SIG-M5 treated with dmso at 0.1 percent for 504 hours (cell line): ENCODE measurements at regions not wholly inside any gene's neighbourhood (a gene's known extent, or its start where the extent isn't known, plus 50 kb on each side); places are given as distances from the start of the nearest gene placed in this dataset.
"Not testable (repeated sequence)": the region's sequence is repeated elsewhere in the genome, so short reads cannot be mapped to it uniquely, and the experiment has no call there.

Source experiments
- DNase-seq: peaks from one replicate; lab custom pipeline; 2025; ENCODE audit not compliant: unreplicated experiment; lab: John Stamatoyannopoulos, UW

DNA sequence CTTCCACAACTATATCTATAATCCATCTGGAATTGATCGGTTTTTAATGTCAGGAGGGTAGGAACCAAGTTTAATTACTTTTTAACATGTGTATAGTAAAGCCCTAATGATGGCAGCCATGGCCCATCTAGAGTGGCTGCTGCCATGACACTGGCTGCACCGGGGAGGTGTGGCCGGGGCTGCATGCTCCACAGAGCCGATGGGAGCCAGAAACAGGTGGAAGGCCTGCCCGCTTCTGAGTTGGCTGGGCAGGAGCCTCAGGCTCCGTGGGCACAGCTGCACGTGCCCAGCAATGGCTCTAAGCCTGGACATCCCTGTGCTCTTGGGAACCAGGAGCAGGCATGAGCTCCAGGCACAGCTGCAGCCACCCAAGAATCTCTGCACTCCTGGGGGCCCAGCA, 73.0 kb downstream of the GBP6 start:
- no peak for DNase-seq

DNA sequence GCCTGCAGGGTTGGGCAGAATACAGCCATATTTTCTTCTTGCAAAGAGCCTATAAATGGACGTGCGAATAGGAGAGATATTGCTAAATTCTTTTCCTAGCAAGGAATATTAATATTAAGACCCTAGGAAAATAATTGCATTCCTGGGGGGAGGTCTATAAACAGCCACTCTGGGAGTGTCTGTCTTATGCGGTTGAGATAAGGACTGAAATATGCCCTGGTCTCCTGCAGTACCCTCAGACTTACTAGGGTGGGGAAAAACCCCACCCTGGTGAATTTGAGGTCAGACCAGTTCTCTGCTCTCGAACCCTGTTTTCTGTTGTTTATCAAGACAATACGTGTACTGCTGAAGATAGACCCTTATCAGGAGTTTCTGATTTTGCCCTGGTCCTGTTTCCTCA, 74.4 kb downstream of the GBP6 start:
- not testable (repeated sequence) for DNase-seq

DNA sequence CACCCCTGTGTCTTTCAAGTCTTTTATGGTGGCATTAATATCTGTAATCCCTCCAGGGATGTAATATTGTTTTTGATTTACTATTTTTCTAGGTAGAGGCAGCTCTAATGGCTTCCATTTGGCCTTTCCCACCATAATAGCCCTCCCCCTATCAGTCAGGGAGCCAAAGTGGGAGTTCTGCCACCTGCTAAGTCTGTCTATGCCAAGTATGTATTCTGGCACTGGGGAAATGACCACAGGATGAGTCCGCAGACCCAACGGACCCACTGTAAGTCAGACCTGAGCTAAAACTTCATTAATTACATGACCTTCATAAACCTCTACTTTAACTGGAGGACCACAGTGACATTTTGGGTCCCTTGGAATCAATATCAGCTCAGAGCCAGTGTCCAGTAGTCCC, 77.1 kb downstream of the GBP6 start:
- DNase-seq: no peak

DNA sequence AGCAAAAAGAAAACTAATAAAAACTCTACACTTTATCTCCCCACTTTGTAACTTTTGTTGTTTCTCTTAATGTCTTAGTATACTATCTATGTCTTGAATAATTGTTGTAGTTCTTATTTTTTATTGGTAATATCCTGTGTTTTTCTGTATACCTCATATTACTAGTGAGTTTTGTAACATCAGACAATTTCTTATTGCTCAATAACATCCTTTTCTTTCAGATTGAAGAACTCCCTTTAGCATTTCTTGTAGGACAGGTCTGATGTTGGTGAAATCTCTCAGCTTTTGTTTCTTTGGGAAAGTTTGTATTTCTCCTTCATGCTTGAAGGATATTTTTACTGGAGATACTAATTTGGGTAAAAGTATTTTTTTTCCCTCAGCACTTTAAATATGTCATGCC, 79.8 kb upstream of the LRRC8B start:
- no peak for DNase-seq

DNA sequence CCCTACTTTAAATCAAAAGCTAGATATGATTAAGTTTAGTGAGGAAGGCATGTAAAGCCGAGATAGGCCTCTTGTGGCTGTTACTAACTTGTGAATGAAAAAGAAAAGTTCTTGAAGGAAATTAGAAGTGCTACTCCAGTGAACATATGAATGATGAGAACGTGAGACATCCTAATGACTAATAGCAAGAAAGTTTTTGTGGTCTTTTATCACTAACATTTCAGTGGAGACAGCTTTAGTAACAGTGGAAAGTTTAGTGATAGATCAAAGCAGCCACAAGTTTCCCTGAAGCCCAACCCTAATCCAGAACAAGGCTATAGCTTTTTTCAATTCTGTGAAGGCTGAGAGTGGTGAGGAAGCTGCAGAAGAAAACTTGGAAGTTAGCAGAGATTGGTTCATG, 73.6 kb upstream of the LRRC8B start:
- no peak for DNase-seq

DNA sequence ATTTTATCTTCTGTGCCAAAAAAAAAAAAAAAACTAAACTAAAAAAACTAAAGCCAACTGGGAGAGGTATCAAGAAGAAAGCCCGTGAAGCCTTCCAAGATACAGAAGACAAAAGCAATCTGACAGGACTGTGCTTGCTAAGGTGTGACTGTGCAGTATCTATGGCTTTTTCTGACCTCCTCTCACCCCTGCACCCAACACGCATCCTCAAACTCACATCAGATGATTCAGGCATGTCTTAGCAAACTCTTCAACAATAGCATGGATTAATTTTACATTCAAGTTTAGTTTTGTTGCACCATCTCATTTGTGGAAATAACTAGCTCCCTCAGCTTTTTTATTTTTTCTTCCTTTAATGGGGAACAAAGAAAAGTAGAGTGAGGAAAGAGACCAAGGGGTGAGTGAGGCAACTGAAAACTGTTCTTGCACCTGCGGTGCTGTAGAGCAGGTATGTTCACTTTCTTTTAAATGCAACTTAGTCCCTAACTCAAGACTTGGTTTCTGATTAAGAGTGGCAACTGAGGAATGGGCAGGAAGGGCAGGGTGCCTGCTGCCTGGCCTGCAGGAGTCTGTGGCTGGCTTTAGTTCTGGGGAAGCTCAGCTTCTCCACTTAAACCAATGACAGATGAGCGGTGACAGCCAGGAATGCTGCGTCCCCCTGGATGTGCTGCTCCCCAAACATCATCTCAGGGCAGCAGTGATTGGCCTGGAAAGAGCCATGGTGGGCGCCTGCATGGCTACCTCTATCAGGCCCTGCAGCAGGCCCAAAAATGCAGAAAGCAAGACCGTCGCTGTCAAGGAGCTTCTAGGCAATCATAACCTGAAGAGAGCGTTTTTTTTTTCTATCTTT, 71.3 kb upstream of the LRRC8B start:
- no peak for DNase-seq

DNA sequence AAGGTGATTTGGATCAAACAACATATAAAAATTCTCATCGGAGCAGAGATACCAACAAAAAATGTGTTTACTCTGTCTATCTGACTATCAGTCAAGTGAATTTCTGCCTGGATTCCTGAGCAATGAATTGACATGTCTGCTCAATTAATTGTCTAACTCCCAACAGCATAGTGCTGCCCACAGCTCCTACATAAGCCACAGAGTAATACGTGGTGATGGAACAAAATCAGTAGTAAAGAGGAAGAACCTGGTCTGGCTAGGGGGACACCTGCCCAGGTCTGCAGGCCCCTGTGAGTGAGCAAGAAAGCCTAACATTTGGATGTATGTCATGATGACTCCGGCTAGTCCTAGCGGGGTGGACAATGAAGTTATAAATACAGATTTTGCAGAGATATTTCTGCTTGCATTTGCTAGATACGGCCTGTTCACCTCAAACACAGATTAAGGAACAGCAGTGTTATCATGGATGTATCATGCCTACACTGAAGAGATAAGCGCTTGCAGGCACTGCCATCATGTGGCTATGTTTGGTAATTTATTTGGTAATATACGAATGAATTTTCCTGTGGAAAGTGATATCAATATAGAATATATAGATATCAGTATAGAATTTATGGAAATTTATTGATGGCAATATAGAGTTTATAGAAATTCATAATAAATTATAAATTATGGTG, 69.6 kb upstream of the LRRC8B start:
- DNase-seq: peak; percentile 56

DNA sequence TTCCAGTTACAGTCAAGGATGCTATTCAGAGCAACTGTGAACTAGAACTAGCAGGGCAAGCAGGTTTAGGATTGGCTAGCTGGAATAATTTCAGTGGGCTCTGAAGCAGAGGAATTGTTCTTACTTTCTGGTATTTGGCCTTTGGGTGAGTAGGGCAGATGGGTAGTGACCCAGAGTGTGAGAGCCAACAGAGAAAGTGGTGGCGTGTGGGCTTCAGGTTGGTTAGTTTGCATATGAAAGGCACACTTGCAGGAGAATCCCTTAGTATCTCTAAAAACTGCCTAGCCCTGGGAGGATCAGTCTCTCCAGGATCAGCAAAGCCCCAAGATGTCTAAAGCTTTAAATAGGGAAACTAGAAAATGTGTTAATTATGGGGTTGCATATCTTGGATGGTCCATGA, 67.6 kb upstream of the LRRC8B start:
- DNase-seq: no peak

DNA sequence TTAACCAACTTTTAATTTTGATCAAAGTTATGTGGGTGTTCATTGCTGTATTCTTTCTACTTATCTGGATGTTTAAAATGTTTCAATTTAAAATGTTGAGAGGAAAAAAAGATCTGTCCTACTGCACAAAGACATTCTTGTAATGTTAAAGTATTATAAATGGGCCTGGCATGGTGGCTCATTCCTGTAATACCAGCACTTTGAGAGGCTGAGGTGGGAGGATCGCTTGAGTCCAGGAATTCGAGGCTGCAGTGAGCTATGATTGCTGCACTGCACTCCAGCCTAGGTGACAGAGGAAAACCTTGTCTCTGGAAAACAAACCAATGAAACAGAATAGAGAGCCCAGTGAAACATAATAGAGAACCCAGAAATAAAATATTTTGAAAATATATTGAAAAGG, 65.5 kb upstream of the LRRC8B start:
- no peak for DNase-seq

DNA sequence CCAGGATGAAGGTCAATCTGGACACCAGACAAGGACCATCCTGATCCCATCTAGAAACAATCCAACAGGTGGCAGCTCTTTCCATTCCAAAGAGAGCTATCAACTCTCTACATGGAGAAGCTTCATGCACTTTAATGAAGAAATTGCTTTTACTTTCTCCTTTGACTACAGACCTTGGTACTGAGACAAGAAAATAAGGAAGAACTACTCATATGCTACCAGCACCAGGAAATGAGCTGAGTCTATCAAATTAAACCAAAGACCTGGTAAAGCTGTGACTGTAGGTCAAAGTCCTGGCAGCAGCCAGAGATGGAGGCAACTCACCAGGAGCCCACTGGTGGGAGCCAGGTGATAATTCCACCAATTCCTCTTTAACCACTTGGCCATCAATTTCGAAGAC, 64.3 kb upstream of the LRRC8B start:
- DNase-seq: no peak

DNA sequence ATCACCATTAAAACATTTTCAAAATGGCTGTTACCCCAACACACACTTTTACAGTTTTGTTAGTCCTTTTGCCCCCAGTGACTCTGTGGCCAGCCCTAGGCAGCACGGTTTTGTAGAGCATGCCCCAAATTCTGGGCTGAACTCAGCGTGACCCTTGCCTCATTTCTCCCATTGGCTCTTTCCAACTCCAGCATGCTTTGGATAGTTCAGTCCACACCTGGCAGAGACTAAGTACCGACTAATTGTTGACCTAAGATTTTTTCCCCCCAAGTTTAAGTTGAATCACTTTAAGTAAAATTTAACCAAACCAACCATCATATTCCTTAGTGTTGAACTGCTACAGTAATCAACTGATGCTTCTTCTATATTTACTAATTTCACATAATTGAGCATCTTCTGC, 62.4 kb upstream of the LRRC8B start:
- no peak for DNase-seq

DNA sequence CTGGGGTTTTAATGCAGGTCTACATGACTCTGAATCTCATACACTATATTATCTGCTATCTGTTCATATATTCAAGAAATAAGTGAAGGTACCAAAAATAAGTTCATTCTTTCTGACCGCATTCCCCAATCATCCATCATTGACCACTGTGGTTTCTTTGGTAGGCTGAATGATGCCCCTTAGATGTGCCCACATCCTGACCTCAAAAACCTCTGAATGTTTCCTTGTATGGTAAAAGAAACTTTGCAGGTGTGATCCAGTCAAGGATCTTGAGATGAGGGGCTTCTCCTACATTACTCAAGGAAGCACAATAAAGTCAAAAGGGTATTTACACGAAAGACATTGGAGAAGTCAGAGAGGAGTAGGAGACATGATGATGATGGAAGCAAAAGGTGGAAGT, 60.6 kb upstream of the LRRC8B start:
- DNase-seq: no peak

DNA sequence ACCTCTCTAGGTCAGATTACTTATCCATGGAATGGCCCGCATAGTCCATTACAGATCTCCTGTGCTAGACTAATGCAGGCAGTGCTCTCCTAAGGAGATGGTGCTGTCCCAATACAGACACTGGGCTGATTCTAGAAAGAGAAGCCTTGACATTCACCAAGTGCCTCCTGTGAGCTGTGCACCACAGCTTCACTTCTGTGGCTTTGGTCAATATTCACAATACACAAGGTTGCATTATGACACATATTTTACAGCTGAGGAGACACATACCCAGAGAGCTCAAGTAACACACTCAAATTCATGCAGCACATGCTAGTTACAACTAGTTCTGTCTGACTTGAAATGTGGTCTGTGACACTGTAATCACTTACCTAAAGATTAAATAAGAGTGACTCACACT, 59.4 kb upstream of the LRRC8B start:
- DNase-seq: no peak

DNA sequence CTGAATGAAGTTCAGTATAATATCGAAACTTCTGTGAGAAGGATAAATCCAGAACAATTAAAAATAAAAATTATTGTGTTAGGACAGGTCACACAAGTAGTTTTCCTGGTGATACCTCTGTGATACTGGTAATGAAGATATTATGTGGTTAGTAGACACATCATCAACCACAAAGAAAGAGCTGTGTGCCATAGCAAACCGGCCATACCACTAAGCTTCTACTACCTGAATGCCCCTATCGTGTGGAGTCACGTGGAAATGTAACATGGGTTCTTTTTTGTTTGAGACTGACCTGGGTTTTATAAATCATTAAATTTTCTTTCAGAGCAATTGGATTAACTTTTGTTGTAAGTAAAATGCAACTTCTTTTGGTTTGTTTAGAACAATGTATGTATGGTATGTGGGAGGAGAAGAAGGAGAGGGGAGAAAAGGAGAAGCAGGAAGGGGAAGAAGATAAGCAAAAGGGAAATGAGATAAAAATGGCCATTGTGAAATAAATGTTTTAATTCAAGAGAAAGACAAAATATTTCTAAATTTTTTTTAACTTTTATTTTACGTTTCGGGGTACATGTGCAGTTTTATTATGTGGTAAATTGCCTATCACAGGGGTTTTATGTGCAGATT, 58.2 kb upstream of the LRRC8B start:
- DNase-seq: peak; percentile 85

DNA sequence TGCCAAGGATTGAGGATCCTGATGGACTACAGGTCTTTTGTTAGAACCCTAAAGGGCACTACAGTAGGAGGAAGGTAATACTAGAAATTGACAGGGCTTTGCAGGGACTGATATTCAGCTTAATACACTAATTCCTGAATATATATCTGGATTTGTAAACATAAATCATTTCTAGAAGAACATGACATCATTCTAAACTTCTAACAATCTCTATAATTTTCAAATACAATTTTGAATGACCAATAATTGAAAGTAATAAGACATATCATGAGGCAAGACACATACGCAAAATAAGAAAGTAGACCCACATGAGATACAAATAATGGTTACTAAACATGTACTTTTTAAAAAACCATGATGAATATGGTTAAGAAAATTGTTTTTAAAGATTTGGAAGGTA, 52.4 kb upstream of the LRRC8B start:
- DNase-seq: no peak

DNA sequence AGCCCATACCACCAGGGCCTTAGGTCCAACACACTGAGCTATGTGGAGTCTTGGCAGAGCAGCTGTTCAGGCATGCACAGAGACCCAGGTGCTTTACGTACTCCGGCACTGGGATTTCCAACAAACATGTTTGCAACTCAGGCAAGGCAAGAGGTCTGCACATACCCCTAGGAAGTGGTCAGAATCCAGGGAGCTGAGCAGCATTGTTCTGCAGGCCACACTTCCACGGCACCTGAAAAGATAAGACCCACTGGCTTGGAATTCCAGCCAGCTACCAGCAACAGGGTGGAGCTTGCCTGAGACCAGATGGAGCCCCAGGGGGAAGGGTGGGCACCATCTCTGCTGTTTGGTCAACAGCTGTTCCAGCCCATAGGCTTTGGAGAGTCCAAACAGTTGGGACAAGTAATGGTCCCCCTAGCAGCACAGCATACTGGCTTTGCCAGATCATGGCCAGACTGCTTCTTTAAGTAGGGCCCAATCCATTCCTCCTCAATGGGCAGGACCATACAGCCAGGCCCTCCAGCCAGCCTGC, 51.7 kb upstream of the LRRC8B start:
- no peak for DNase-seq
